SK-N-MC (cell line): ENCODE measurements at regions not wholly inside any gene's neighbourhood (a gene's known extent, or its start where the extent isn't known, plus 50 kb on each side); places are given as distances from the start of the nearest gene placed in this dataset.

Experiments used
- EZH2 ChIP-seq: fragments of 200-600 bp; sonication (generic); IDR thresholded peaks from one replicate; pipeline ENCODE4 v1.6.1; 2017; ENCODE audit warnings: antibody characterized with exemption
- POLR2AphosphoS5 ChIP-seq: IDR thresholded peaks from 2 replicates; pipeline ENCODE4 v1.6.1; 2012; ENCODE audit warnings: mild to moderate bottlenecking, low read depth, low read length, borderline replicate concordance

GRCh38 chr6:137989664-137990063, 117.6 kb downstream of the PERP start:
- TF ChIP-seq EZH2 (no peak), POLR2AphosphoS5 (no peak)
